Naive B cell (primary cell): ENCODE measurements at regions not wholly inside any gene's neighbourhood (a gene's known extent, or its start where the extent isn't known, plus 50 kb on each side); places are given as distances from the start of the nearest gene placed in this dataset.

Experiments used
- ATAC-seq, 2 donors: fragments of 150-1000 bp; cut with Tn5 transposase; 2 replicates each; pipeline ENCODE4 v1.10.0; 2021; ENCODE audit warnings: low read depth in 2 of 2, mild to moderate bottlenecking in 2 of 2, moderate library complexity in 2 of 2
- DNase-seq: peaks from one replicate; pipeline ENCODE4 v3.0.0; 2022
- H3K27ac Mint-ChIP-seq, 6 donors: one replicate each; pipeline ENCODE4 v1.8.0; 2020 to 2022; ENCODE audit warnings: mild to moderate bottlenecking in 6 of 6, mixed read lengths in 6 of 6, moderate library complexity in 5 of 6, inconsistent platforms in 2 of 6
- H3K27me3 Mint-ChIP-seq, 3 donors: one replicate each; pipeline ENCODE4 v1.8.0; 2021 to 2022; ENCODE audit warnings: mixed read lengths in 3 of 3, mild to moderate bottlenecking in 1 of 3
- H3K36me3 Mint-ChIP-seq, 2 donors: one replicate each; pipeline ENCODE4 v1.8.0; 2020 to 2022; ENCODE audit warnings: mixed read lengths in 2 of 2, inconsistent platforms in 1 of 2, mild to moderate bottlenecking in 1 of 2
- H3K4me1 Mint-ChIP-seq, 3 donors: one replicate each; pipeline ENCODE4 v1.8.0; 2020 to 2022; ENCODE audit warnings: mixed read lengths in 3 of 3, inconsistent platforms in 1 of 3, mild to moderate bottlenecking in 1 of 3, moderate library complexity in 1 of 3
- H3K4me3 Mint-ChIP-seq, 8 donors: one replicate each; pipeline ENCODE4 v1.8.0; 2020 to 2022; ENCODE audit warnings: mild to moderate bottlenecking in 8 of 8, mixed read lengths in 8 of 8, moderate library complexity in 8 of 8, inconsistent platforms in 2 of 8
- H3K9me3 Mint-ChIP-seq, 7 donors: one replicate each; pipeline ENCODE4 v1.8.0; 2020 to 2022; ENCODE audit warnings: mixed read lengths in 7 of 7, mild to moderate bottlenecking in 5 of 7, inconsistent platforms in 2 of 7, moderate library complexity in 1 of 7

- ATAC-seq (no peak), DNase-seq (no peak)
- Mint-ChIP-seq H3K9me3 (peaks cover 0 to 6% (median 0%) of the 10 kb centered on the region in 7 donors), H3K27me3 (no peaks in the 10 kb centered on the region), H3K4me1 (no peaks in the 10 kb centered on the region), H3K36me3 (no peaks in the 10 kb centered on the region), H3K27ac (no peak overlapping the region), H3K4me3 (no peak overlapping the region)
These were observed 189.5 kb upstream of the ANKRD50 start for GRCh38 chr4:124902001-124902515.

GRCh38 chr4:124899997-124900396 is 187.5 kb upstream of the ANKRD50 start:
- Mint-ChIP-seq H3K27me3 (no peaks in the 10 kb centered on the region), H3K9me3 (peaks cover 0 to 4% (median 2%) of the 10 kb centered on the region in 7 donors), H3K27ac (no peak overlapping the region), H3K4me1 (no peaks in the 10 kb centered on the region), H3K4me3 (no peak overlapping the region), H3K36me3 (no peaks in the 10 kb centered on the region)
- ATAC-seq (no peak), DNase-seq (no peak)

GRCh38 chr4:124890522-124890921 is 178.0 kb upstream of the ANKRD50 start:
- H3K9me3 Mint-ChIP-seq = peaks cover 0 to 5% (median 1%) of the 10 kb centered on the region in 7 donors
- ATAC-seq (no peak), DNase-seq (no peak)
- H3K27ac Mint-ChIP-seq = no peak overlapping the region
- H3K4me3 Mint-ChIP-seq = no peak overlapping the region
- H3K4me1 Mint-ChIP-seq = no peaks in the 10 kb centered on the region
- no peaks in the 10 kb centered on the region for H3K27me3 Mint-ChIP-seq
- H3K36me3 Mint-ChIP-seq = no peaks in the 10 kb centered on the region

GRCh38 chr4:124887739-124888138 is 175.2 kb upstream of the ANKRD50 start:
- ATAC-seq (no peak), DNase-seq (no peak)
- Mint-ChIP-seq H3K27me3 (no peaks in the 10 kb centered on the region), H3K36me3 (no peaks in the 10 kb centered on the region), H3K4me1 (no peaks in the 10 kb centered on the region), H3K4me3 (no peak overlapping the region), H3K27ac (no peak overlapping the region), H3K9me3 (peaks cover 0 to 5% (median 0%) of the 10 kb centered on the region in 7 donors)

GRCh38 chr4:124884316-124884715 is 171.8 kb upstream of the ANKRD50 start:
- Mint-ChIP-seq H3K27me3 (no peaks in the 10 kb centered on the region), H3K4me3 (no peak overlapping the region), H3K27ac (no peak overlapping the region), H3K36me3 (no peaks in the 10 kb centered on the region), H3K4me1 (no peaks in the 10 kb centered on the region), H3K9me3 (peaks cover 0 to 5% (median 0%) of the 10 kb centered on the region in 7 donors)
- DNase-seq = no peak
- no peak for ATAC-seq

GRCh38 chr4:124883632-124884031 is 171.1 kb upstream of the ANKRD50 start:
- Mint-ChIP-seq H3K36me3 (no peaks in the 10 kb centered on the region), H3K9me3 (peaks cover 0 to 5% (median 0%) of the 10 kb centered on the region in 7 donors), H3K27me3 (no peaks in the 10 kb centered on the region), H3K4me1 (no peaks in the 10 kb centered on the region), H3K27ac (no peak overlapping the region), H3K4me3 (no peak overlapping the region)
- no peak for ATAC-seq
- no peak for DNase-seq

- ATAC-seq (no peak), DNase-seq (no peak)
- no peaks in the 10 kb centered on the region for H3K27me3 Mint-ChIP-seq
- no peaks in the 10 kb centered on the region for H3K4me1 Mint-ChIP-seq
- H3K4me3 Mint-ChIP-seq = no peak overlapping the region
- peaks cover 0 to 12% of the 10 kb centered on the region in 2 donors for H3K36me3 Mint-ChIP-seq
- peaks cover 0 to 23% (median 13%) of the 10 kb centered on the region in 7 donors for H3K9me3 Mint-ChIP-seq
- H3K27ac Mint-ChIP-seq = no peak overlapping the region
These were observed 166.7 kb upstream of the ANKRD50 start for GRCh38 chr4:124879195-124879594.

- DNase-seq = no peak
- H3K9me3 Mint-ChIP-seq = peaks cover 0 to 23% (median 13%) of the 10 kb centered on the region in 7 donors
- H3K4me1 Mint-ChIP-seq = no peaks in the 10 kb centered on the region
- H3K36me3 Mint-ChIP-seq = peaks cover 0 to 12% of the 10 kb centered on the region in 2 donors
- no peak overlapping the region for H3K27ac Mint-ChIP-seq
- H3K4me3 Mint-ChIP-seq = no peak overlapping the region
- no peaks in the 10 kb centered on the region for H3K27me3 Mint-ChIP-seq
- no peak for ATAC-seq
These were observed 161.6 kb upstream of the ANKRD50 start for GRCh38 chr4:124874172-124874450.

- Mint-ChIP-seq H3K27me3 (no peaks in the 10 kb centered on the region), H3K36me3 (peaks cover 0 to 12% of the 10 kb centered on the region in 2 donors), H3K4me3 (no peak overlapping the region), H3K27ac (no peak overlapping the region), H3K9me3 (peaks cover 0 to 23% (median 13%) of the 10 kb centered on the region in 7 donors), H3K4me1 (no peaks in the 10 kb centered on the region)
- ATAC-seq (no peak), DNase-seq (no peak)
These were observed 161.0 kb upstream of the ANKRD50 start for GRCh38 chr4:124873361-124874171.

- DNase-seq (no peak), ATAC-seq (no peak)
- peaks cover 0 to 21% (median 13%) of the 10 kb centered on the region in 7 donors for H3K9me3 Mint-ChIP-seq
- H3K4me3 Mint-ChIP-seq = no peak overlapping the region
- H3K27ac Mint-ChIP-seq = no peak overlapping the region
- peaks cover 0 to 12% of the 10 kb centered on the region in 2 donors for H3K36me3 Mint-ChIP-seq
- H3K4me1 Mint-ChIP-seq = no peaks in the 10 kb centered on the region
- H3K27me3 Mint-ChIP-seq = no peaks in the 10 kb centered on the region
These were observed 160.1 kb upstream of the ANKRD50 start for GRCh38 chr4:124872659-124873058.

- H3K27ac Mint-ChIP-seq = no peak overlapping the region
- DNase-seq (no peak), ATAC-seq (no peak)
- peaks cover 0 to 4% (median 0%) of the 10 kb centered on the region in 7 donors for H3K9me3 Mint-ChIP-seq
- H3K4me3 Mint-ChIP-seq = no peak overlapping the region
- no peaks in the 10 kb centered on the region for H3K36me3 Mint-ChIP-seq
- H3K27me3 Mint-ChIP-seq = no peaks in the 10 kb centered on the region
- no peaks in the 10 kb centered on the region for H3K4me1 Mint-ChIP-seq
These were observed 157.5 kb upstream of the ANKRD50 start for GRCh38 chr4:124869961-124870495.

- no peaks in the 10 kb centered on the region for H3K4me1 Mint-ChIP-seq
These were observed 156.0 kb upstream of the ANKRD50 start for GRCh38 chr4:124868495-124868894.

GRCh38 chr4:124867536-124867935 is 155.0 kb upstream of the ANKRD50 start:
- no peaks in the 10 kb centered on the region for H3K36me3 Mint-ChIP-seq
- no peaks in the 10 kb centered on the region for H3K27me3 Mint-ChIP-seq
- H3K4me1 Mint-ChIP-seq = no peaks in the 10 kb centered on the region
- no peak overlapping the region for H3K4me3 Mint-ChIP-seq
- peaks cover 0 to 4% (median 0%) of the 10 kb centered on the region in 7 donors for H3K9me3 Mint-ChIP-seq
- no peak for ATAC-seq
- H3K27ac Mint-ChIP-seq = no peak overlapping the region
- DNase-seq = no peak

More at GRCh38 chr4:124868495-124868894, 156.0 kb upstream of the ANKRD50 start:
- Mint-ChIP-seq H3K27ac (no peak overlapping the region), H3K4me3 (no peak overlapping the region), H3K9me3 (peaks cover 0 to 4% (median 0%) of the 10 kb centered on the region in 7 donors), H3K36me3 (no peaks in the 10 kb centered on the region), H3K27me3 (no peaks in the 10 kb centered on the region)
- DNase-seq (no peak), ATAC-seq (no peak)

GRCh38 chr4:124866301-124866700 is 153.8 kb upstream of the ANKRD50 start:
- Mint-ChIP-seq H3K9me3 (peaks cover 0 to 4% (median 0%) of the 10 kb centered on the region in 7 donors), H3K27ac (no peak overlapping the region), H3K36me3 (no peaks in the 10 kb centered on the region), H3K27me3 (no peaks in the 10 kb centered on the region), H3K4me3 (no peak overlapping the region), H3K4me1 (no peaks in the 10 kb centered on the region)
- ATAC-seq (no peak), DNase-seq (no peak)
